Activated CD8-positive, alpha-beta memory T cell treated with anti-CD3 and anti-CD28 coated beads for 1 hour (primary cell): ENCODE measurements at regions not wholly inside any gene's neighbourhood (a gene's known extent, or its start where the extent isn't known, plus 50 kb on each side); places are given as distances from the start of the nearest gene placed in this dataset.
"Not testable (repeated sequence)": the region's sequence is repeated elsewhere in the genome, so short reads cannot be mapped to it uniquely, and the experiment has no call there.

ENCODE experiments used
- DNase-seq, 2 donors: peaks; one replicate each; pipeline ENCODE4 v3.0.0-alpha.2; 2020; ENCODE audit warnings: low read depth in 1 of 2; ENCODE audit errors: extremely low read depth in 1 of 2

DNA sequence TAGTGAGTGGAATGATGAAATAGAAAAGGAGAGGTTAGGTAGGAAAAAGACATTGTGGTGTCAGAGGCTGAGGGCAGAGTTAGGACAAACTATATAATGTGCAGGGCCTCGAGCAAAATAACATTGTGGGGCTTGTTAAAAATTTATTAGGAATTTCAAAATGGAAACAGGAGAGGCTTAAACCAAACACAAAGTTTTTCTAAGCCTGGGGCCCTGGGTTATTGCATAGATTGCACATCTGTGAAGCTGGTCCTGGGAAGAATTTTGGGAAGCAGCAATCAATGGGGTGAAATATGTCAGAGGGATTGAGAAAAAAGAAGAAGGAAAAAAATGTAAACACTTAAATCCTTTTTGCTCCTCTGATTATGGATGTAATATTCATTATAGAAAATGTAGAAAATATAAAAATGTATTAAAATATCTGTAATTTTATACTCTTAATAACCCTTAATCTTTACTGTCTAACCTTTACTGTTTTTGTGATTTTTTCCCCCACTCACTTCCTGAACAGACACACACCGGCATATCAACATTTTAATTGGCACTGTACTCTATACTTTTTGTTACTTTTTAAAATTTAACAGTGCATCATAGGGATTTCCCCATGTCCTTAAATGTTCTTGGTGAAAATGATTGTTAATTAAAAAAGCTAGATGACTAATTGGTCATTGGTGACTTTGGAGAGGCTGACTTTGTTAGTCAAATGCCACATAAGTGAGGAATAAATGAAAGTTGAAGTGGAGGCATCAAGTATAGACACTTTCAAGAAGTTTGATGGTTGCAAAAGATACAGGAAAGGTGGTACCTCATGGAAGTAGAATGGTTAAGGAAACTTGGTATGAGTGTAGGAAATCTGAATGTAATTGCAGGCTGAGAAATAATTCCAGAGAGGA lies 183.4 kb downstream of the NFKBIZ start:
- DNase-seq: no peak

DNA sequence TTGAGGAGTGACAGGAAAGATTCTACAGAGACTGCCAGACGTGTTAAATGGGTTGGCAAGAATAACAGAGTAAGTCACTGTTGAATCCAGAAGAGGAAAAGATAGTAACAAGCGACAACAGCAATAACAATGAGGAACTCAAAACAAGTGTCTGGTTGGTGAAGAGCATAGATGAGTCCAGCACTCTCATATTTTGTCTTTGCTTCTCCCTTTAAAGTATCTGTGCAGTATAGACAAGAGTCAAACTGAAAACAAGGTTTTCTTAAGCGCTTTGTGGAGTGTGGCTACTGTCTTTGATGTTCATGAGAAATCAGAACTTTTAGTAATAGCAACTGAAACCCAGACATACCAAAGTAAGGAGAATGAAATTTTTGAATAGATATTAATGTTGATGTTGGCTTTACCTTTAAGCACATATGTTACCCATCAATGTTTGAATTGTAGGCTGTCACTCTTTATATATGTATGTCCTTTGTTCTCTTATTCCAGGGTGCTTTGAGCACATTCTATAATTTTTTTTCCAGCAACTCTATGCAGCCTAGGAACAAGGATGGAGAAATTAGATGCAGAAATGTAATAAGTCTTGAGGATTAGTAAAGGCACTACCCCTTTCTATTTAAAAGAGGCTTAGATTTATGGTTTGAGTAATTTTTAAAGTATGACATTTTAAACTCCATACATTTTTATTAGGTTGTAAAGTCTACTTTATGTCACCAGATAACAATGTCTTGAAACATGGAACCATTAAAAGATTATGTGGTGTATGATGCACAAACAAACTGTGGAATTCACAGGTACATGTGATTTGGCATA lies 185.5 kb downstream of the NFKBIZ start:
- DNase-seq: no peak

DNA sequence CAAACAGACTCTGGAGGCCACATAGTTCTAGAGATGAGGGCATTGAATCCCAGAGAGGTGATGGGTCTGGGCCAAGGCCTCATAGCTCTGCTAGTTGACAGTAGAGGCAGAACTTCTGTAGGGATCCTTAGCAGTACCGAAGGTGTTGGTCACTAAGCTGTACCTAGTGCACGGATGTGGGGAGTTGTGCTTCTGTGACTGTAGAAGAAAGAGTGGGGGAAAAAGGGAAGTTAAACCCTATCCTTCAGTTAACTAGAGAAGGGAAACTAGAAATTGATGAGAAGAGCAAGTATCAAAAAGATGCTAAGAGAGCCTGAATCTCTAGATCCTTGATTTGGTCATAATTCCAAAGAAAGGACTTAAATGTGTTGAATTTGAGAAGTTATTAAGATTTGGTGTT lies 186.7 kb downstream of the NFKBIZ start:
- DNase-seq: no peak

DNA sequence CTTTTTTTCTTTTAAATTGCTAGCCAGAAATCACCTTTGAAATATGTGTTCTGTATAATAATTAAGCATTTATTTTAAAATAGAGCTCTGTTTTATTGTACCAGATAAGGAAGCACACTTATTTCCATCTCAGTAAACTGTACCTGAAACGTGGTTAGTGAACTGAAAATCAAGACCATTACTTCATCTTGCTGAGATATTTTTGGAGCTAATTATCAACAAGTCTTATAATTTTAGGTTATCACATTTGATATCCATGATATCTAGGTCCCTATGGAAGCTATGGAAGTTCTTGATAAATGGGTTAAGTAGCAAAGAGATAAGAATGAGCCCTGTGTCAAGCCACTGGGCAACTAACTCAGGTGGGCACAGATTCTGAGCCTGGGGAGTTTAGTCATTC lies 187.2 kb downstream of the NFKBIZ start:
- no peak for DNase-seq

DNA sequence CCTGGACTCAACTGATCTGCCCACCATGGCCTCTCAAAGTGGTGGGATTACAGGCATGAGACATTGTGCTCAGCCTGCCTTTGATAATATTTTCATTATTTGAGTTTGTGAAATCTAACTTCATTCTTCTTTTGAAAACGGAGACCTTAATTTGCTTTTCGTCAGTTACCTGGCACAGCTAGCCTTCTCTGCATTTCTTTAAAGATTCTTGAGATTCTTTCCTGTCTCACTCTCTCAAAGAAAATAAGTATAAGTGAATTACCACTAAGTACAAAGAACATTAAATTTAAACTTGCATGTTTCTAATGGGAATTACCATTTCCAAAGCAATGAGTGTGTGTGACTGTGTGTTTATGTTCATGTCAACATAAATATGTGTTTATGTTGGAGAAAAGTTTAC lies 187.9 kb downstream of the NFKBIZ start:
- no peak for DNase-seq

DNA sequence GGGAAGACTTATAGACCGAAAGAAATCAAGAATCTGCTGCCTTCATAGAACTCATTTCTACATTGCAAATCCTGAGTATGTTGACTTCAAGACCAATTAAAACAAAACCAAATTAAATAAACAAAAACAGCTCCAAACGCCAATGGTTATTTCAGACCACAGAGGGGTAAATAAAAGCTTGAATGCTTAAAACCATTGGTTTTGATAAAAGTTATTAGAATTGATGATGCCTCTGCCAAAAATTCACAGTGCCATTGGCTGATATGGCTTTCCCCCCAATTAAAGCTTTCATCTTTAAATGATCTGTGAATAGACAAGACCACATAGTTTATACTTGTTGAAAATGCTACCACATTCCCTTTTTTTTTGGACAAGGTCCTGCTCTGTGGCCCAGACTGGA lies 188.5 kb downstream of the NFKBIZ start:
- DNase-seq: no peak

DNA sequence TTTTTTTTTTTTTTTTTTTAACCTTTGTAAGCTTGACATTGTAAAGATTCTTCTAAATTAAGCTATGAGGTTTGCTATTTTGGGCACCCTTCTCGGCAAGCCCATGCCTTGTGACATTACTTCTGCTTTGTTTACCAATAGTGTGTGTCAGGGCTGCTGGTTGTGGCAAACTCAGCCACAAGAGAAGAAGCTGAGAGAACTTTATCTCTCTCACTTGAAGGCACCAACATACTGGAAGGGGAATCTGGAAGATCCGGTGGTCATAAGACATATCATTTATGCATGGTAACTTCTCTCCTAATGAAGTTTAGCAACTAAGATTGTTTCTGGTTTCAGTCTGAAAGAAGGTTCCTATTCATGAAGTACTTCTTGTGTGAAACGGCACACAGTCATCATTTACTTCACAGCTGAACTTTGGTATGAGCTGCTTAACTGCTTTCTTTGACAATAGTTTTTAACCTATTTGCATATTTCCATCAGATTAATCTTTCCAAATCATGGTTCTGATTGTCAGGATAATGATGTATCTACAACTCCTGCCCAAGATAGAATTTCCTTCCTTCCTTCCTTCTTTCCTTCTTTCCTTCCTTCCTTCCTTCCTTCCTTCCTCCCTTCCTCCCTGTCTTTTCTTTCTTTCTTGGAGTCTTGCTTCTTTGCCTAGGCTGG lies 189.3 kb downstream of the NFKBIZ start:
- no peak for DNase-seq

DNA sequence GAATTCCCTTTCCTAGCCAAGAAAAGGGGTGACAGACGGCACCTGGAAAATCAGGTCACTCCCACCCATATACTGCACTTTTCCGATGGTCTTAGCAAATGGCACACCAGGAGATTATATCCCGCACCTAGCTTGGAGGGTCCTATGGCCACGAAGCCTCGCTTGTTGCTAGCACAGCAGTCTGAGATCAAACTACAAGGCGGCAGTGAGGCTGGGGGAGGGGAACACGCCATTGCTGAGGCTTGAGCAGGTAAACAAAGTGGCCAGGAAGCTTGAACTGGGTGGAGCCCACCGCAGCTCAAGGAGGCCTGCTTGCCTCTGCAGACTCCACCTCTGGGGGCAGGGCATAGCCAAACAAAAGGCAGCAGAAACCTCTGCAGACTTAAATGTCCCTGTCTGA lies 190.8 kb downstream of the NFKBIZ start:
- DNase-seq: not testable (repeated sequence)

DNA sequence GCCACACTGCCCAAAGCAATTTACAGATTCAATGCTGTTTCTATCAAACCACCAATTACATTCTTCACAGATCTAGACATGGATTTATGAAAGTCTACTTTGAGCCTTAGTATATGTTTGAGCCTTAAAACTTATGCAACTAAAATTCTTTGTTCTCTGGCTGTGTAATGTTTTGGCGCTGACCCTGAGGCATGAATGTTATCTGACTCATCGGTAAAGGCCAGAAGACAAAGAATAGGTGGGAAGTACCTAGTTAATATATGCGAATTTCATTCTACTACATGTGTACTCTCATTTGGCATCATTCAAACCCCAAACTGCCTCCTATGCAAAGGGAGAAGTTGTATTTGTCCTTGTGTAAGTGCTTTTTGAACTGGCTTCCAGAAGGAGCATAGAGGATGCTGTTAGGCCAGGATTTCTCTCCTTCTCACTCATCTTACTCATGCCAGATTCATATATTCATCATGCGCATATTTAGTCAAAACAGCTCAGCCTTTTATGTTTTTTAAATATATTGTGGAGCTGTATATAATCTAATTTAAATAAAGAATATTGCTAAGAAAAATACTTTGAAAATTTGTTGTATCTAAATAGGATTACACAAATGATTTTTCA lies 204.2 kb downstream of the NFKBIZ start:
- DNase-seq: no peak

DNA sequence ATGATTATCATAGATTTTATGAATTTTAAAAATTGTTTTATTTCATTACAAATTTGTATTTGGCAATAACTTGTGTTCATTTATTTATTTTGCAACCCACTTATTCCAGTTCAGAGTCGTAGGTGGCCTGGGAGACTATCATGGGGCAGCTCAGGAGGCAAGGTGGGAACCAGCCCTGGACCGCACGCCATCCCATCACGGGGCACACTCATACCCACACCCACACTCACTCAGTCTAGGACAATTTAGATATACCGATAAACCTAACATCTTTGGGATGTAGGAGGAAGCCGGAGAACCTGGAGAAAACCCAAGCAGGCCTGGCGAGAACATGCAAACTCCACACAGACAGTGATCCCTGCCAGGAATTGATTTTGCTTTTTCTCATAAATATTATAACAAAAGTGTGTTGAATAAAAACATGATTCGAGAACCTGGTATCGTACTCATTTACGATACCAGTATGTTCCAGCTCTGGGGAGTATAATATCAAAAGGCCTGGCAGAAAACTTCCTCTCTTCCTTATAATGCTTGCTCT lies 205.3 kb downstream of the NFKBIZ start:
- no peak for DNase-seq

DNA sequence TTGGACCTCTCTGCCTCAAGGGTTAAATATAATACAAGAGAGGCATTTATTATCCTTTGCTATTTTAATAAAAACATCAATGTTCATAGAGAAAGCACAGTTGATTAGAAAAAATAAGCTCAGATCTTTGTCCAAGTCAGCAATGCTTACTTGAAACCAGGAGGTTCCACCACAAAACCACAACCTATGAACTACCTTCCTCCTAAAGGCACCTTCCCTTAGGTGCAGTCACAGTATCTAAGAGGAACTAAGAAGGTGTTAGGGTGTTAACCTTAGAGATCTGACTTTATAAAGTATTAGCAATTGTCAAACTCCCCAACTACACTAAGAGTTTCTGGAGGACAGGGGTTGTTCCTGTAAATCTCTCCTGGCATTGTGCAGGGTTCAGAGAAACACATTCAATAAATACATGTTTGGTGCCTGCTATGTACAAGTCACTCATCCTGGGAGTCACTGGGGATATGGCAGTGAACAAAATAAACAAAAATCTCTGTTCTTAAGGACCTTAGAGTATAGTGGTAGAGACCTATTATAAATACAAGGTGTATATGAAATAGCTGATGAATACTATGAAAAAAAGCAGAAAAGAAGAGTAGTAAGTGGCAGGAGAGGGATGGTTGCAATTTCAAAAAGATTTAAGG lies 208.6 kb downstream of the NFKBIZ start:
- DNase-seq: no peak

DNA sequence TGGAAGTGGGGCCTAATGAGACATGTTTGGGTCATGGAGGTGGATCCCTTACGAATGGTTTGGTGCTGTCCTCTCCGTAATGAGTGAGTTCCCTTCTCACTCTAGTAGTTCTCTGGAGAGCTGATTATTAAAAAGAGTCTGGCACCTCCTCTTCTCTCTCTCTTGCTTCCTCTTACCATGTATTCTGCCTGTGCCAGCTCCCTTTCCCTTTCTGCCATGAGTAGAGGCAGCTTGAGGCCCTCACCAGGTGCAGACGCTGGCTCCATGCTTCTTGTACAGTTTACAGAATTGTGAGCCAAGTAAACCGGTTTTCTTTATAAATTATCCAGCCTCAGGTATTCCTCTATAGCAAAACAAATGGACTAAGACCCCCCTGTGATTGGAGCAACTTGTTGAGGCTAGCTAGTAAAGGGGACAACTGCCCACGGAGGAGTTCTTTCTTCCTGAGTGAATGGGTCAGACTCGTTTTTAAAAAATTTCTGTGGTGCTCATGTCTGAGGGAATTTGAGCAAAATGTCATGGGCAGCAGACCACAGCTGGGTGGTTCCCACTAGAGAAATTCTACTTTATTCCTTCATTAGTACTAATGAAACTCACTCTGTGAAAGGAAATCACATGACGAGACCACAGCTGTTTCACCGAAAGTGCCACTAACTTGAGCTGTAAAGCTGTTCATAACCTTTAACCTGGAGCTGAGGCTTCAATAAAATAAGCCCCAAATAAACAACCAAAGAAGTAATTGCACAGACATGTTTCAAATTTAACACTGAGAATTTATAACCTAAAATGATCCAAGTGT lies 210.0 kb downstream of the NFKBIZ start:
- no peak for DNase-seq

DNA sequence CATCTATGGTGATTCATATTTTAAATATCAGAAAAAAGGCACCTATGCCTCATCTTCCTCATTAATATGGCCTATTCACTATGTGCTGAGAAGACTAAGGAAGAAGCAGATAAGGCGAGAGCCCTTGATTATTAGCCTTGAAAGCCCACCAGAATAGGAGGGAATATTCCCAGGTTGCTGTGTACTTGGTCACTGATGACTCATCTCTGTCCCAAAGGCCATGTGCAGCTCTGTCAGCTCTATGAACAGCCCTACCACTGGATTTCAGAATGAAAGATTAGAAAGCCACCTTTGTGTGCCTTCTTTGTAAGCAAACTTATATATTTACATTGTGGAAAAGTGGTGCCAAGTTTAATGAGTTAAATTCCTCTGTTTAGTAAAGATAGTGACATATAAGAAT lies 211.5 kb downstream of the NFKBIZ start:
- no peak for DNase-seq

DNA sequence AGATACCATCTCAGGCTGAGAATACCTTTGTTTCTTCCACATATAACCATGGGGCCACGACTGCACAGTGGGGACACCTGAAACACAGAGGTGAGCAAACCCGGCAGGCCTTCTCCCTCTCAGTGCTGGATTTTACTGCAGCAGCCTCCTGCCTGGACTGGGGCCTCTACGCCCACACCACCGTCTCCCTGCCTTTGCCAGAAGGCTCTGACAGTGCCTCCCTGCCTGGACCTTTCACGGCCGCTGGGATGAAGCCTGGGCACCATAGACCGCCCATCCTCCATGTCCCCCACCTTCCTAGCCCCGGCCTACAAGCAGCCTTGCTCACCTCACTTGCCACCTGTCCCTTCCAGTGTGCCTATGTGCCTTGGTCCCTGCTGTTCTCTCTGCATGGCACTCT lies 214.3 kb downstream of the NFKBIZ start:
- DNase-seq: no peak

DNA sequence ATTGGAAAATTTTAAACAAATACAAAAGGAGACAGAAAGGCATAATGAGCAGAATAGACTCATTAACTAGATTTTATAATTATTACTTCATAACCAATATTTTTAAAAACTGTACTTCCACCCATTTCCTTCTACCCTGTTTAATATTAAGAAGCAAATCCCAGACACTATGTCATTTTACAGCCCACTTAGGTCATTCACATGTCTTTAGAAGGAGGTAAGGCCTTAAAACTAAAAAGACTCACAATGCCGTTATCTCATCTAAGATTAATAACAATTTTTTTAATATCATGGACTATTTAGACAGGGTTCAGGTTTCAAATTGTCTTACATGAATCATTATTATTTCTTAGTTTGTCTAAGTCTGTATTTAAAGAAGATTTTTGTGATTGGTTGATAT lies 217.2 kb downstream of the NFKBIZ start:
- DNase-seq: no peak

DNA sequence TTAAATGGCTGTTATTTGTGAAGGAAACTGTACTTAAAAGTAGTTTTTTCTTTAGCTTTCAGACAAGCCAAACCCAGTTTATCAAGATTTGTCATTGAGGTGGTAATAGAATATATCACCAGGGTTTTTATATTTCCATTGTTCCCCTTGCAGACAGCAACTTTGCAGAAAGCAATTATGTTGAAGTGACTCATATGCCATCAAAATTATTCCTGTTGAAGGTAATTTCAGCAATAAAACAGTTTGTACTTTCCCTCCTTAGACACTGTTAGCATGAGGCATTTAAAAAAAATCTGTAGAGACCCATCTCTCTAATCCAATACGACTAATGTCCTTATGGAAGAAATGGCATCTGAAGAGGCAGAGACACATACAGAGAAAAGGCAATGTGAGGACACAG lies 219.0 kb downstream of the NFKBIZ start:
- DNase-seq: no peak

DNA sequence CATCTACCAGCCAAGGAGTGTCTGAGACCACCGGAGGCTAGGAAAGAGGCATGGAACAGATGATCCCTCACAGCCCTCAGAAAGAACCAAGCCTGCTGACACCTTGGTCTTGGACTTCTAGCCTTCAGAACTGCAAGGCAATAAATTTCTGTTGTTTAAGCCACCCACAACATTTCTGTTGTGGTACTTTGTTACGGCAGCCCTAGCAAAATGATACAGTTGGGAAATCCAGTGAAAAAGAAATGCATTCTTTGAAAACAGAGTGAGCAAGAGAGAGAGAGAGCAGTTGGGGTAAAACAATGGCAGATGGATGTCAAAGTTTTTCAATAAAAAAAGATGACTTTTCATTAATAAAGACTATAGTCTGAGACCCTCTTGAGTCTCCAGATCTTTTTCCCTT lies 219.4 kb downstream of the NFKBIZ start:
- no peak for DNase-seq

DNA sequence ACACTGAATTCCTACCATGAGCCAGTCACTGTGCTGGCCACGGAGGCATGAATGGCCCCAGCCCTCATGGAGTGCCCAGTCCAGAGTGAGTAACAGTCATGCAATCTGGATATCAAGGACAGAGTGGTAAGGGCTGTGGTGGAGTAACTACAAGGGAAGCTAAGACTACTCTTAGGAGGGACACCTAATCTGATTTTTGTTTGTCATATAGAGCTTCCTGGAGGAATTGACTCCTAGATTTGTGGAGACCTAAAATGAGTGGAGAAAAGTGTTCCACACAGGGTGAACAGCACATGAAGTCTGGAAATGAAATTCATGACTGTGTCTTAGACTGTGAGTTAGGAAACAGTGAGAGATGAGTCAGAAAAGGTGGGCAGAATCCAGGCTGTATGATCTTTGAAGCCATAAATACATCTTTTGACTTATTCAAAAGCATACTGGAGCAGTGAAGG lies 219.9 kb downstream of the NFKBIZ start:
- DNase-seq: no peak

DNA sequence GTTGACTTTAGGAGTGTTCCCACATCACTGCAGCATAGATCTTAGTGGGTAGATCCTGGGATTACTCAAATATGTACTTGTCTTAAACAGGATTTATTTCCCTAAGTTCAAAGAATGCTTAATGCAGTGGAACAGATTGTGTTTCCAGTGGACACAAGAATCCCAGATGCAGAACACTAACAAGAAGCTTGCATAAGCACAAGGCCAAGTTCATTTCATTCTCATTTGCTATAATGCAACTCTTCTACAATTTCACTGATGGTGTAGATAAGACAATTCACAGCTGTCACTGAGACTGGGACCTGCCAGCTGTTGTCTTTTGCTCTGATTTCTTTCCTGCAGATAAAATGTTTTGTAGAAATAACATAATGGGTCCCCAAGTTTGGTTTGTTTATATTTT lies 225.6 kb downstream of the NFKBIZ start:
- no peak for DNase-seq

DNA sequence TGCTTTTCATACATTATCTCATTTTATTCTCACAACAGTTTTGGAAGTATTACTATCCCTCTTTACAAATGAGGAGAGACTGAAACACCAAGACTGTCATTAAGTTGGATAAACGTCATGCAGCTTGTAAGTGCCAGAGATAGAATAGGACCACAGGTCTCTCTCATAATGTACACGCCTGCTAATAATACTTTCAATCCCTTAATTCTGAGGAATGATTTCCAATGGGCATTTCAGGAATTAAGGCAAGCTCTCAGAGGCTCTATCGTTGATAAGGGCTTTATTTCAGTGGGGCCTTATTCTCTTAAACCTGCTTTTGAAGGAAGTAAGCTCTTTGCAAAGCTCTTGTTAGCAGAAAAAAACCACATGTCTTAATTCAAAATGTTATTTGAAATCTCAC lies 229.1 kb downstream of the NFKBIZ start:
- DNase-seq: no peak
